Activated naive CD8-positive, alpha-beta T cell treated with anti-CD3 and anti-CD28 coated beads, Interleukin-2, amount 10 ng/mL, durations not matched to agents 7 days and 5 days (primary cell): ENCODE measurements at regions not wholly inside any gene's neighbourhood (a gene's known extent, or its start where the extent isn't known, plus 50 kb on each side); places are given as distances from the start of the nearest gene placed in this dataset.
"Not testable (repeated sequence)": the region's sequence is repeated elsewhere in the genome, so short reads cannot be mapped to it uniquely, and the experiment has no call there.

Experiments used
- ATAC-seq: fragments of 150-1000 bp; cut with Tn5 transposase; one replicate; pipeline ENCODE4 v1.10.0; 2021; ENCODE audit warnings: low read depth, moderate library complexity
- POLR2A ChIA-PET: fragments of 350-600 bp; sonication (Branson Sonifier 250); formaldehyde crosslinking; loops from one replicate; lab custom pipeline; 2021; ENCODE audit warnings: antibody characterized with exemption; lab: Charles Lee
- DNase-seq: peaks from one replicate; pipeline ENCODE4 v3.0.0; 2021
- H3K27ac Mint-ChIP-seq: one replicate; pipeline ENCODE4 v1.8.0; 2022; ENCODE audit warnings: mild to moderate bottlenecking, mixed read lengths
- H3K27me3 Mint-ChIP-seq: one replicate; pipeline ENCODE4 v1.8.0; 2022; ENCODE audit warnings: mild to moderate bottlenecking, moderate library complexity, mixed read lengths
- H3K36me3 Mint-ChIP-seq: one replicate; pipeline ENCODE4 v1.8.0; 2021; ENCODE audit warnings: mild to moderate bottlenecking, mixed read lengths
- H3K4me1 Mint-ChIP-seq: one replicate; pipeline ENCODE4 v1.8.0; 2021; ENCODE audit warnings: mixed read lengths
- H3K4me3 Mint-ChIP-seq: one replicate; pipeline ENCODE4 v1.8.0; 2022; ENCODE audit warnings: mild to moderate bottlenecking, moderate library complexity, mixed read lengths
- H3K9me3 Mint-ChIP-seq: one replicate; pipeline ENCODE4 v1.8.0; 2021; ENCODE audit warnings: mixed read lengths

DNA sequence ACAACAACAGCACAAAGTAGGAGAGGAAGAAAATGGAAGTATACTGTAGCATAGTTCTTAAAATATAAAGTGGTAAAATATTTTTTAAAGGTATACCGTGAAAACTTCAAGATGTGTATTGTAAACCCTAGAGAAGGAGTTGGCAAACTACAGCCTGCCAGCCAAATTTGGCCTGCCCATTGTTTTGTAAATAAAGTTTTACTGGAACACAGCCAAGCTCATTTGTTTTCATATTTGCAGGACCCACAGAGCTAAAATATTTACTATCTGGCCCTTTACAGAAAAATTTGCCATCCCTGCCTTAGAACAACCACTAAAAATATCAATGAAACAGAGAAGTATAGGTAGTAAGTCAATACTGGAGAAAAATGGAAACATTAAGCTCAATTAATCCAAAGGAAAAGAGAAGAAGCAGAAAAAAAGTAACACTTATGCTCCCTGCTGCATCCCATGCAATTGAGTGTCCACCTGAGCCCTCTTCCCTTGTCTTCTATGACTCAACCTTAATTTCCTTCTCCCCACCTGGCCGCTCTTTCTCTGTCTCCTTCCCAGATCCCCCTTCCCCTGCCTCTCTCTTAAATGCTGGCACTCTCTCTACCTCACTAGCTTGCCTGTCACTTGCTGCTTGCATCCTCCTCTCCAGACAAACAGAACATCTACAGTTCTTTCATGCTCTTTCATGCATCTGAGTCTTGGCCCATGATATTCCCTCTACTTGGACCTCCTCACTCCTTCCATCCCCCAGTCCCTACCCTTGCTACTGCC lies 50.6 kb upstream of the FER start:
- H3K4me1 Mint-ChIP-seq: no peaks in the 10 kb centered on the region
- no peak for ATAC-seq
- no peak overlapping the region for H3K4me3 Mint-ChIP-seq
- peaks cover 15% of the 10 kb centered on the region for H3K27me3 Mint-ChIP-seq
- H3K27ac Mint-ChIP-seq: no peak overlapping the region
- no peaks in the 10 kb centered on the region for H3K9me3 Mint-ChIP-seq
- no peaks in the 10 kb centered on the region for H3K36me3 Mint-ChIP-seq
- POLR2A ChIA-PET: no interaction called here
- DNase-seq: no peak

GRCh38 chr5:108696407-108696806 lies 51.3 kb upstream of the FER start:
- peaks cover 15% of the 10 kb centered on the region for H3K27me3 Mint-ChIP-seq
- DNase-seq: no peak
- POLR2A ChIA-PET: no interaction called here
- H3K9me3 Mint-ChIP-seq: no peaks in the 10 kb centered on the region
- no peak overlapping the region for H3K4me3 Mint-ChIP-seq
- ATAC-seq: no peak
- no peaks in the 10 kb centered on the region for H3K4me1 Mint-ChIP-seq
- no peaks in the 10 kb centered on the region for H3K36me3 Mint-ChIP-seq
- H3K27ac Mint-ChIP-seq: no peak overlapping the region

- no peaks in the 10 kb centered on the region for H3K9me3 Mint-ChIP-seq
- no peaks in the 10 kb centered on the region for H3K4me1 Mint-ChIP-seq
- POLR2A ChIA-PET: no interaction called here
- DNase-seq (no peak), ATAC-seq (no peak)
- peaks cover 2% of the 10 kb centered on the region for H3K27me3 Mint-ChIP-seq
- no peaks in the 10 kb centered on the region for H3K36me3 Mint-ChIP-seq
- no peak overlapping the region for H3K4me3 Mint-ChIP-seq
- H3K27ac Mint-ChIP-seq: no peak overlapping the region
Measured at GRCh38 chr5:108688485-108688884, 59.2 kb upstream of the FER start.

- H3K4me3 Mint-ChIP-seq: no peak overlapping the region
- no peak overlapping the region for H3K27ac Mint-ChIP-seq
- no peaks in the 10 kb centered on the region for H3K4me1 Mint-ChIP-seq
- peaks cover 2% of the 10 kb centered on the region for H3K27me3 Mint-ChIP-seq
- POLR2A ChIA-PET: no interaction called here
- ATAC-seq (no peak), DNase-seq (no peak)
- H3K36me3 Mint-ChIP-seq: no peaks in the 10 kb centered on the region
- H3K9me3 Mint-ChIP-seq: no peaks in the 10 kb centered on the region
Measured at GRCh38 chr5:108687595-108688200, 60.0 kb upstream of the FER start.

DNA sequence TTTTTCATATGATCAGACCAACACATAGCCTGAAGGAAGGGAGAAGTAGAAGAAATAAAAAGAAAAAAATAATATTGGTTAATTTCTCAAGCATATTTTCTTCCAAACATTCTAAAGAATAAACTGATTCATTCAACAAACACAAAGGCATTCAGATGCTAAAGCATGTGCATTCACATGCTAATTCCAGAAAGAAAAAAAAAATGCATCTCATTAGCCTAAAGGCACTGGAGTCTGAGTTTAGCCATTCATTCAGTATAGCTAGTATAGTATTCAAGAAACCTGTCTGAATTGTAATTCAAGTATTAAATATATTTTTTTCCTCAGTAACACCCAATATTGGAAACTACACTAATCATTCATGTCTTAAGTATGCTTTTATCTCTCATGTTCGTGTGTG lies 61.0 kb upstream of the FER start:
- Mint-ChIP-seq H3K36me3 (no peaks in the 10 kb centered on the region), H3K27me3 (peaks cover 2% of the 10 kb centered on the region)

DNA sequence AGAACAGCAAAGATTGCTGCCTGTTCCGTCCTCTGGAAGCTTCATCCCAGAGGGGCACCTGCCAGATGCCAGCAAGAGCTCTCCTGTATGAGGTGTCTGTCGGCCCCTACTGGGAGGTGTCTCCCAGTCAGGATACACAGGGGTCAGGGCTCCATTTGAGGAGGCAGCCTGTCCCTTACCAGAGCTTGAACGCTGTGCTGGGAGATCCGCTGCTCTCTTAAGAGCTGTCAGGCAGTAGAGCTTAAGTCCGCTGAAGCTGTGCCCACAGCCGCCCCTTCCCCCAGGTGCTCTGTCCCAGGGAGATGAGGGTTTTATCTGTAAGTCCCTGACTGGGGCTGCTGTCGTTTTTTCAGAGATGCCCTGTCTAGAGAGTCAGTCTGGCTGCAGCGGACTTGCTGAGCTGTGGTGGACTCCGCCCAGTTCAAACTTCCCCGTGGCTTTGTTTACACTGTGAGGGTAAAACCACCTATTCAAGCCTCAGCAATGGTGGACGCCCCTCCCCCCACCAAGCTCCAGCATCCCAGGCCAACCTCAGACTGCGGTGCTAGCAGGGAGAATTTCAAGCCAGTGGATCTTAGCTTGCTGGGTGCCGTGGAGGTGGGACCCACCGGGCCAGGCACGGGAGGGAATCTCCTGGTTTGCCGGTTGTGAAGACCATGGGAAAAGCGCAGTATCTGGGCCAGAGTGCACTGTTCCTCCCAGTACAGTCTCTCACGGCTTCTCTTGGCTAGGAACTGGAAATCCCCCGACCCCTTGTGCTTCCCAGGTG lies 62.1 kb upstream of the FER start:
- POLR2A ChIA-PET, H3K27ac Mint-ChIP-seq, H3K4me3 Mint-ChIP-seq, H3K27me3 Mint-ChIP-seq, H3K4me1 Mint-ChIP-seq, H3K9me3 Mint-ChIP-seq, H3K36me3 Mint-ChIP-seq, ATAC-seq, DNase-seq: not testable (repeated sequence)

More for the DNA sequence above, 61.0 kb upstream of the FER start:
- Mint-ChIP-seq H3K27ac (no peak overlapping the region), H3K9me3 (no peaks in the 10 kb centered on the region), H3K4me3 (no peak overlapping the region), H3K4me1 (no peaks in the 10 kb centered on the region)
- DNase-seq: no peak
- ATAC-seq: no peak
- POLR2A ChIA-PET: no interaction called here

DNA sequence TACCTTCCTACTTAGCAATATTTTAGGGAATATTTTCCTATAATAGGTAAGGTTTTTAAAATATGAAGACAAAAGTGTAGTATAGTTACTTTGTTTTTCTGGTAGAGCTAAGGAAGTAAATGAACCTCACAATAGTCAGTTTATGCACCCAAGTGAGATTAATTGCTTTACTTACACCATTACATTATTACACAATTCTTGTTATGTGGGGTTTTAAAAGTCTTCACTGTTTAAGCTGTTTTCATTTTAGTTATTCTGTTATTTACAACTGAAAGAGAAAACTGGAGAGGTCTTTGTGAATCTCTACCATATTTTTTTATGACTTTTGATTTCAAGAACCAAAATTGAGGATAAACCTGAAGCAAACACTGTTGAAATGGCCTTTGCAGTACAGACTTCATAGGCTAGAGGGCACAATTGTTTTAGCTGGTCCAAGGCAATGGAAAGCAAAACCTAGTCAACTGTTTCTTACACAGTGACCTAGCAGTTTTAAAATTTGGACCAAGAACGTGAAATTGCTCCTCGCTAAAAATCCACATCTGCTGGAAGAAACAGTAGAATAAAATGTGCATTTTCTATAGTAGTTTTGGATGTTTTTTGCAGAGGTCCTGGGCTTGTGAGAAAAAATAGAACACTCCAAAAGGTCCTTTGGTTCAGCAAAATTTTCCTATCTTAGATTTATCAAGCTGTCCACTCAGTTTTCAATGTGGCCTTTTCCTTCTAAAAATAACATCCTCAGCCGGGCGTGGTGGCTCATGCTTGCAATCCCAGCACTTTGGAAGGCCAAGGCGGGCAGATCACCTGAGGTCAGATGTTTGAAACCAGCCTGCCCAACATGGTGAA lies 66.4 kb upstream of the FER start:
- Mint-ChIP-seq H3K4me1 (peaks cover 3% of the 10 kb centered on the region), H3K27me3 (peaks cover 6% of the 10 kb centered on the region), H3K9me3 (no peaks in the 10 kb centered on the region), H3K36me3 (no peaks in the 10 kb centered on the region), H3K27ac (no peak overlapping the region), H3K4me3 (no peak overlapping the region)
- POLR2A ChIA-PET: no interaction called here
- ATAC-seq: peak; percentile 71
- DNase-seq: no peak

GRCh38 chr5:108678091-108678490 lies 69.6 kb upstream of the FER start:
- Mint-ChIP-seq H3K27ac (no peak overlapping the region), H3K4me3 (no peak overlapping the region), H3K27me3 (peaks cover 10% of the 10 kb centered on the region), H3K36me3 (no peaks in the 10 kb centered on the region), H3K4me1 (peaks cover 3% of the 10 kb centered on the region), H3K9me3 (no peaks in the 10 kb centered on the region)
- POLR2A ChIA-PET: no interaction called here
- ATAC-seq: no peak
- DNase-seq: no peak

DNA sequence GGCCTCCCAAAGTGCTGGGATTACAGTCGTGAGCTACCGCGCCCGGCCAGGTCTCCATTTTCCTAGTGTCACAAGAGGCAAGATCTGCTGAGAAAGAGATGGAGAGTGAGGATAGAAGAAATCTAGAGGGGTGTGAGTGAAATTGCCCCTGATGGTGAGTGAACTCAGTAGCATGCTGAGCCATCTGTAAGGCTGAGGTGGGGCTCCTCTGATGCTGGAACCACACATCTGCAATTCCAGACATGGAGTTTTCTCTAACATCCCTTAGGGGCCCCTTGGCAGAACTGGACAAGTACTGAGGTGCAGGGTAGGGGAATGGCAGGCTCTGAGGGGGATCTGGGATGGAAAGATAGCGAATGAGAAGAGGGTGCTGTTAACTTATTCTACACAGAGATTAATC lies 72.0 kb upstream of the FER start:
- no peaks in the 10 kb centered on the region for H3K36me3 Mint-ChIP-seq
- POLR2A ChIA-PET: no interaction called here
- H3K27me3 Mint-ChIP-seq: peaks cover 13% of the 10 kb centered on the region
- H3K4me3 Mint-ChIP-seq: no peak overlapping the region
- DNase-seq: no peak
- H3K4me1 Mint-ChIP-seq: no peaks in the 10 kb centered on the region
- ATAC-seq: no peak
- H3K27ac Mint-ChIP-seq: no peak overlapping the region
- H3K9me3 Mint-ChIP-seq: no peaks in the 10 kb centered on the region

DNA sequence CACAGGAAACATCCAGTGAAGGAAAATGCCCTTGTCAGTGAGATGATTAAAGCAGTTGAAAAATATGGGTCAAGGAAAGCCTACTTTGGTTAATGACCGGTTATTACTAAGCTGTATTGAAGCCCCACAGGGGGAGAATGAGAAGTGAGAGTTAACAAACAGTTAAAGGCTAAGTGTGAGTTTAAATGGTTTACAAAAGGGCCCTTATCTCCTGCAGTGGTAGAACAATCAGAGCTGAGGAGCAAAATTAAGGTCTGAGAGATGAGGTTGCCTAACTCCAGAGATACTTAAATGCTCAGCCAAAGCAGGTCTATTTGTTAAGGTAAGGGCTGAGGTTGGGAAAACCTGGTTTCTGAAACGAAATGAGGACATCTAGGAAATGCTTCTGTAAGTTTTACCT lies 75.1 kb upstream of the FER start:
- POLR2A ChIA-PET: no interaction called here
- no peak overlapping the region for H3K27ac Mint-ChIP-seq
- no peaks in the 10 kb centered on the region for H3K4me1 Mint-ChIP-seq
- ATAC-seq (no peak), DNase-seq (no peak)
- H3K27me3 Mint-ChIP-seq: peaks cover 11% of the 10 kb centered on the region
- H3K9me3 Mint-ChIP-seq: no peaks in the 10 kb centered on the region
- H3K36me3 Mint-ChIP-seq: no peaks in the 10 kb centered on the region
- no peak overlapping the region for H3K4me3 Mint-ChIP-seq

DNA sequence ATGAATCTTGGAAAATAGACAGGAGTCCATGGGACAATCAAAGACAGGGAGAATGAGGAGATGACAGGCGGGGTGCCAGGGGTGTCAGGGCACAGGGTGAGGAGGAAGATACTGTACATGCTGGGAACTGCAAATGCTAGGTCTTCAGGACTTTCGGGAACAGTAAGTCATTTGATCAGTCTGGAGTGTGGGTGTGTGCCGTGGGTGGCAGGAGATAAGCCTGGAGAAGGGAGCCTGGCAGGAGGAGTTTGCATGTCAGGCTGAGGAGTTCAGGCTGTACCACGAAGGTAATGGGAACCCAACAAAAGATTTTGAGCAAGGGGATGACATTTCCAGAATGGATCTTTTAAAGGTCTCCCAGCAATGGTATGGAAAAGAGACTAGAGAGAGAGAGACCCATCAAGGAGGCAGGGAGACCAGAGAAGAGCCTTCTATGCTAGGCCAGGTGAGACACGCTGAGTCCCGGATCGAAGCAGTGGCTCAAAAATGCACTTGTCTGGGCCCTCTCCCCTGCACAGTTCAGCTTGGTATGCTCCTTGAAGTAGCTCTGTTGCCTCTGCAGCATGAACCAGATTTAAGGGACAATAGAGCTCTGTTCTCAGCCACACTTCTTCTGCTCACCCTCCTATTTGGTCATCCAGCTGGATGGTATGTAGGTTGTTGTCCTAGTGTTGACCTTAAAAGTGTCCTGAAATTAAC lies 77.0 kb upstream of the FER start:
- Mint-ChIP-seq H3K9me3 (no peaks in the 10 kb centered on the region), H3K27ac (no peak overlapping the region), H3K4me1 (no peaks in the 10 kb centered on the region), H3K4me3 (no peak overlapping the region), H3K27me3 (peaks cover 9% of the 10 kb centered on the region), H3K36me3 (no peaks in the 10 kb centered on the region)
- POLR2A ChIA-PET: no interaction called here
- ATAC-seq (no peak), DNase-seq (no peak)

DNA sequence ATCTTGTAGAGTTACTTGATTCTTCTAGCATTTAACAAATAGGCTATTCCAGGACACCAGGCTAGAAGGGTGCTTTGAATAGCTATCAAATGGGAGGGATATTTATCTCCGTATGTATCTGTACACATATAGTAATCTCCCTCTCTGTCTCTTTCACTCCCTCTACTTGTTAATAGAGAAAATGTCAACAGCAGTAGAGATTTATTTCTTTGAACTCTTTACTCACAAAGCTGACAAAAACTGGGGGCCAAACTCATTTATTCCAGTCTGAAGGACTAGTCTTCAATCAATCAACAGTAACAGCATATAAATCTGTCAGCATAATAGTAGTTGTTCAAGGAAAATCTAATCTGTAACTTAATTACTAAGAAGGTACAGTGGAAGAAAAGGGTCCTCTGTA lies 78.2 kb upstream of the FER start:
- POLR2A ChIA-PET: no interaction called here
- ATAC-seq: no peak
- no peaks in the 10 kb centered on the region for H3K4me1 Mint-ChIP-seq
- no peak for DNase-seq
- H3K9me3 Mint-ChIP-seq: no peaks in the 10 kb centered on the region
- H3K4me3 Mint-ChIP-seq: no peak overlapping the region
- H3K36me3 Mint-ChIP-seq: no peaks in the 10 kb centered on the region
- H3K27ac Mint-ChIP-seq: no peak overlapping the region
- peaks cover 7% of the 10 kb centered on the region for H3K27me3 Mint-ChIP-seq
